Umbilical cord (tissue), 1 donor: ENCODE measurements at regions not wholly inside any gene's neighbourhood (a gene's known extent, or its start where the extent isn't known, plus 50 kb on each side); places are given as distances from the start of the nearest gene placed in this dataset.
"Not testable (repeated sequence)": the region's sequence is repeated elsewhere in the genome, so short reads cannot be mapped to it uniquely, and the experiment has no call there.

Experiments used
- DNase-seq: peaks from one replicate; pipeline ENCODE4 v3.0.0-alpha.2; 2015; ENCODE audit warnings: low spot score

DNA sequence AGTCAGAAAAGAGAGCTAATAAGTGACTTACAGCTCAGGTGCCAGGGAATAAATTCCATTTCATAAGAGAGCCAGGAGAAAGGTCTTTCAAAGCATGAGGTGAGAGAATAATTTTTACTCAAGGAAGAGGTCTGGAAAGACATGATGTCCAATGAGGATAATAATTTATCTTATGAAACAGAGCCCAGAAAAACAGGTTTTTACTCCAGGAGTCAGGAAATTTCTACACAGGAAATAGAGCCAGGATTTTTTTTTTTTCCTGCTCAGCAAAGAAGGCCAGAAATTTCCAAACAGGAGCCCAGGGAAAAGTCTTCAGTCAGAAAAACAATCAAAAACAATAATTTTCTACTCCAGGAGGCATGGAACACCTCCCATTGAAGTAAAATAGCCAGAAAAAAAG, 1185.7 kb upstream of the TSPY4 start:
- no peak for DNase-seq

DNA sequence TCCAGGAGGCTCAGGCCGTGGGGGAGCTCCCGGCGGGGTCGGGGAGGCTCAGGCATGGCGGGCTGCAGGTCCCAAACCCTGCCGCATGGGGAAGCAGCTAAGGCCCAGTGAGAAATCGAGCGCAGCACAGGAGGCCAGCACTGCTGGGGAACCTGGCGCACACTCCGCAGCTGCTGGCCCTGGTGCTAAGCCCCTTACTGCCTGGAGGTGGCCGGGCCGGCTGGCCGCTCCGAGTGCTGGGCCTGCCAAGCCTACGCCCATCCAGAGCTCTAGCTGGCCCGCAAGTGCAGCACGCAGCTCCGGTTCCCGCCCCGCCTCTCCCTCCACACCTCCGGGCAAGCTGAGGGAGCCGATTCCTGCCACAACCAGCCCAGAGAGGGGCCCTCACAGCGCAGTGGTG, 1208.7 kb upstream of the TSPY4 start:
- no peak for DNase-seq

- peak; percentile 8 for DNase-seq
Measured at GRCh38 chrY:8125907-8126571, 1211.2 kb upstream of the TSPY4 start.

- DNase-seq, result no peak
Measured at GRCh38 chrY:8121825-8122224, 1210.3 kb upstream of the AMELY start.

DNA sequence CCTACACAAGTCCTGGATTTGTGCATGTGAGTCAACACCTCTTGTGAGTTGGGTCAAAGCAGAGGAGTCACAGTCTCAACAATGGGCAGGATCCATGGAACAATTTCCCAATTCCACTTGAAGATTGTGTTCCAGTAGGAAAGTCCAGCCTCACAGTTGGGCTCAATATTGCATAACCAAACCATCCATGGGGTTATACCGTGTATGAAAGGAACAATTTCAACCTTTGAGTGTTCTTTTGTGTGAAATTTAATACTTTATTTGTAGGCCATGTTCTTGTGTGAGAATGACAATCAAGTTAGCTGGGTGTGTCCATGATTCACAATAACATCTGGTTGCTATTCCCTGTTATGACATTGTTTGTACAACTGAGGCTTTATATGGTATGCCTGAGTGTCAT, 1182.9 kb upstream of the AMELY start:
- DNase-seq, result no peak

- no peak for DNase-seq
Measured at GRCh38 chrY:8092926-8093325, 1181.4 kb upstream of the AMELY start.

GRCh38 chrY:8085925-8086324, 1174.4 kb upstream of the AMELY start:
- DNase-seq, result no peak

- no peak for DNase-seq
Measured at GRCh38 chrY:8084192-8084591, 1172.6 kb upstream of the AMELY start.

GRCh38 chrY:8081151-8081550, 1169.6 kb upstream of the AMELY start:
- no peak for DNase-seq

GRCh38 chrY:8065220-8065619, 1153.7 kb upstream of the AMELY start:
- no peak for DNase-seq

GRCh38 chrY:8064500-8064899, 1152.9 kb upstream of the AMELY start:
- no peak for DNase-seq

GRCh38 chrY:8063973-8064372, 1152.4 kb upstream of the AMELY start:
- no peak for DNase-seq

DNA sequence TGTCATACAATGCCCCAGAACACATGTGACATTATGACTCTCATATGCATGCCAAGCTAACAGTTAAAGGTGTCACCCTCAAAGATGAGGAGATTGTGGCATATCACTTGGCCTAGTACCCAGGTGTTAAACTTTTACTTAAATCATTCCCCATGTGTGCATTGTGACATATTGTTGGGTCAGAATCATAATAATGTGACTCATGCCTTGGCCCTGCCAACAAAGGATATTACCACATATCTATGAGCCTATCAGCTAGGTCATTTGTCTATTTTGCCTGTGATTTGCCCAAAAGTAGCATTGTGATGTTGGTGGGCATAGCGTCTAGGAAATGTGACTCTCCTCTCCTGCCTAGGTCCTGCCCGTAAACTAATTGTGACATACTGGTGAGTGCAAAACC, 1147.1 kb upstream of the AMELY start:
- DNase-seq, result no peak

DNA sequence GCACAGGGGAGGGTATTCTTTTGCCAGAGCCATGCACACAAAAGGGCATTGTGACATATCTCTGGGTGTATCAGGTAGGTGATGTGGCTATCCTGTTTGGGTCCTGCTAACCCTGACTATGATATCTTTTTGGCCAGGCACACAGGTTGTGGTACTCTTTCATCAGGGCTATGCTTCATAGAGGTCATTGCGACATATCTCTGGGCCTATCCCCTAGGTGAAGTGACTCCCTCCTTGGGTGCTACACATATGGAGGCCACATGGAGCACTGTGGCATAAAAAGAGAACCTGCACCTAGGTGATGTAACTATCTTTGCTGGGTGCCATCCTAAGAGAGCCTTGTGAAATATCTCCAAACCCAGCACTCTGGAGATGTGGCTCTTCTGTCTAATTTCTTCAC, 1139.8 kb upstream of the AMELY start:
- DNase-seq, result no peak

- peak; percentile 0 for DNase-seq
Measured at GRCh38 chrY:8041238-8041637, 1129.7 kb upstream of the AMELY start.

DNA sequence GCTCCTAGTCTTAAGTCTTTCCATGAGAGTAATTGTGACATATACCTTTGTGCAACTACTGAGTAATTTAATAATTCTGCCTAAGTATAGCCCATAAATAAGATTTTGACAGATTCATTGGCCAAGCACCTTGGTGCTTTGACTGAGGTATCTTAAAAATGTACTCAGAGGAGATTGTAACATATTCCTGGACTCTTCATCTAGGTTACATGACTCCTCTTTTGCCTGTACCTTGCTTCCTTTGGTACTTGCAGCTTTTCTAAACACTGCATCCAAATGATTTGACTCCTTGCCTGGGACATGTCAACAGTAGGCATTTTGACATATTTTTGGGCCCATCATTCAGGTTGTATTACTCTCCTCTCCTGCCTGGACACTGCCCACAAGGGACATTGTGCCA, 1125.0 kb upstream of the AMELY start:
- DNase-seq, result no peak

GRCh38 chrY:8035653-8036052, 1124.1 kb upstream of the AMELY start:
- no peak for DNase-seq

GRCh38 chrY:8034673-8035072, 1123.1 kb upstream of the AMELY start:
- DNase-seq, result no peak

GRCh38 chrY:8033200-8033599, 1121.6 kb upstream of the AMELY start:
- DNase-seq, result no peak

GRCh38 chrY:8020540-8020939, 1109.0 kb upstream of the AMELY start:
- no peak for DNase-seq

GRCh38 chrY:8011515-8011914, 1100.0 kb upstream of the AMELY start:
- DNase-seq, result no peak

GRCh38 chrY:8004196-8004595, 1092.6 kb upstream of the AMELY start:
- DNase-seq, result no peak

DNA sequence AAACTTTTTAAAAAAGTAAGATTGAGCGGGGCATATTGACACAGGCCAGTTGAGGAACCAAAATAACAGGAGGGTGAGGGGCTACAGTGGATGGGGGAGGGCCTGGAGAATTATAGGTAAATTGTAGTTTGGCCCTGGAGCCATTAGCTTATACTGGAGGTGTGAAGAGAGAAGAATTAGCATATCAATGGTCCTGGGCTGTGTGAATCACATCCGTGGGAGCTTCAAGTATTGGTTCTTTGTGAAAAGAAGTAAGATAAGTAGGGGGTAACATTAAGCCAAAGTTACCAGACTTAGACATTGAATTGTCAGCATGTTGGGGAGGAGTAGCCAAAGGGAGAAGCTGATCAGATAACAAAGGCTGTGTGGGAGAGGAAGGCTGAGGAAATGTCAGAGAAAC, 1085.2 kb upstream of the AMELY start:
- no peak for DNase-seq

DNA sequence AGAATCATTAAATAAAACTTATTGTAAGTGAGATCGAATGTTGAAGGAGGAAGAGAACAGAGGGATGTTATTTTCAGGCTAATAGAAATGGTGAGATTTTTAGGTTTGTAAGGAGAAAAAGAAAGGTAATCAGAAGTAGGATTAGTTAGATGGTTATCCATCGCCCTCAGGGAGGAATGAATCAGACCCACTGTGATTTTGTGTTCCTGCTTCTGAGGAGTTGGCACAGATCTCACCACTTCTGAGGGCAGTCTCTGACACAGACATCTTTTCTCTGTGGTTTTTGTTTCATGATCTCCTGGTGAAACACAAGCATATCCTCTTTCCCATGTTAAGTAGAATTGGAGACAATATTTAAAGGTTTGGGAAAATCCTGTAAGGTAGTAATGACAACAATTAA, 1083.2 kb upstream of the AMELY start:
- DNase-seq, result not testable (repeated sequence)
